GM18511 (cell line): ENCODE measurements at regions not wholly inside any gene's neighbourhood (a gene's known extent, or its start where the extent isn't known, plus 50 kb on each side); places are given as distances from the start of the nearest gene placed in this dataset.
A peak's percentile ranks its signal among the peaks of the same experiment; 100 is the strongest.
"Not testable (repeated sequence)": the region's sequence is repeated elsewhere in the genome, so short reads cannot be mapped to it uniquely, and the experiment has no call there.

Experiments
- ATAC-seq: cut with Tn5 transposase; IDR thresholded peaks from one replicate; pipeline ENCODE4 v1.9.1; 2021; ENCODE audit warnings: mild to moderate bottlenecking, moderate library complexity; ENCODE audit not compliant: unreplicated experiment

- ATAC-seq = no peak
Measured at GRCh38 chr2:104904889-104905288, 51.0 kb downstream of the POU3F3 start.

GRCh38 chr2:104909317-104909716 lies 55.4 kb downstream of the POU3F3 start:
- no peak for ATAC-seq

GRCh38 chr2:104914509-104914908 lies 60.6 kb downstream of the POU3F3 start:
- no peak for ATAC-seq

GRCh38 chr2:104915107-104915793 lies 61.3 kb downstream of the POU3F3 start:
- ATAC-seq = no peak

GRCh38 chr2:104919127-104919526 lies 65.2 kb downstream of the POU3F3 start:
- no peak for ATAC-seq

GRCh38 chr2:104923665-104924064 lies 69.8 kb downstream of the POU3F3 start:
- peak; percentile 62 for ATAC-seq

- no peak for ATAC-seq
Measured at GRCh38 chr2:104929663-104930062, 75.7 kb downstream of the POU3F3 start.

GRCh38 chr2:104930732-104931131 lies 76.8 kb downstream of the POU3F3 start:
- ATAC-seq = no peak

GRCh38 chr2:104932243-104932642 lies 78.3 kb downstream of the POU3F3 start:
- no peak for ATAC-seq

- no peak for ATAC-seq
Measured at GRCh38 chr2:104933151-104933917, 79.4 kb downstream of the POU3F3 start.

- no peak for ATAC-seq
Measured at GRCh38 chr2:104936527-104936926, 82.6 kb downstream of the POU3F3 start.

- ATAC-seq = peak; percentile 95
Measured at GRCh38 chr2:104938231-104938941, 84.5 kb downstream of the POU3F3 start.

GRCh38 chr2:104939570-104940217 lies 85.8 kb downstream of the POU3F3 start:
- no peak for ATAC-seq

GRCh38 chr2:104944495-104944894 lies 90.6 kb downstream of the POU3F3 start:
- ATAC-seq = no peak

GRCh38 chr2:104945121-104945520 lies 91.2 kb downstream of the POU3F3 start:
- no peak for ATAC-seq

- no peak for ATAC-seq
Measured at GRCh38 chr2:104945866-104946265, 92.0 kb downstream of the POU3F3 start.

- not testable (repeated sequence) for ATAC-seq
Measured at GRCh38 chr2:104947456-104947855, 90.4 kb upstream of the MRPS9 start.

- ATAC-seq = no peak
Measured at GRCh38 chr2:104952976-104953375, 84.9 kb upstream of the MRPS9 start.

GRCh38 chr2:104965900-104966299 lies 72.0 kb upstream of the MRPS9 start:
- ATAC-seq = no peak

- no peak for ATAC-seq
Measured at GRCh38 chr2:104969564-104969963, 68.3 kb upstream of the MRPS9 start.

GRCh38 chr2:104975371-104975770 lies 62.5 kb upstream of the MRPS9 start:
- ATAC-seq = no peak
